ENCODE measurements at regions not wholly inside any gene's neighbourhood (a gene's known extent, or its start where the extent isn't known, plus 50 kb on each side); places are given as distances from the start of the nearest gene placed in this dataset.

- H3K4me2 ChIP-seq (ENCODE audit: insufficient read depth, insufficient read length, low read length), result no peak overlapping the region
- H3K4me1 Mint-ChIP-seq, result peaks cover 10% of the 10 kb centered on the region in 2 experiments
- no peak overlapping the region for H3K56ac ChIP-seq (ENCODE audit: insufficient read length, low read depth, low read length)
- H3K4ac ChIP-seq (ENCODE audit: low read depth, low read length), result no peak overlapping the region
- H2BK20ac ChIP-seq (ENCODE audit: low read depth, low read length, poor library complexity, severe bottlenecking), result no peak overlapping the region
- H3K27ac Mint-ChIP-seq, result no peak overlapping the region
- no peak overlapping the region for H3K23ac ChIP-seq (ENCODE audit: insufficient read length, low read depth, low read length)
- H3K9me3 Mint-ChIP-seq, result peaks cover 37 to 39% of the 10 kb centered on the region in 2 experiments
- no peak overlapping the region for H3K9ac ChIP-seq (ENCODE audit: extremely low read depth, insufficient read length, low read length)
- H4K20me1 ChIP-seq (ENCODE audit: control insufficient read depth, insufficient read depth, insufficient read length), result no peaks in the 10 kb centered on the region
- no peak overlapping the region for H4K8ac ChIP-seq (replicated peaks; ENCODE audit: insufficient read length, low read depth, low read length)
- no peaks in the 10 kb centered on the region for H3K79me1 ChIP-seq (ENCODE audit: insufficient read depth, low read depth, low read length, poor library complexity, severe bottlenecking)
- H3K27me3 ChIP-seq (ENCODE audit: insufficient read depth, low read length), result no peaks in the 10 kb centered on the region
- H3K14ac ChIP-seq (ENCODE audit: insufficient read depth, low read length), result no peak overlapping the region
- no peak overlapping the region for H2BK12ac ChIP-seq (ENCODE audit: insufficient read length, low read depth, low read length)
- no peak overlapping the region for H2BK15ac ChIP-seq (ENCODE audit: low read depth, low read length)
- no peak overlapping the region for H3K18ac ChIP-seq (ENCODE audit: insufficient read length, low read depth, low read length)
- H3K4me3 Mint-ChIP-seq, result no peak overlapping the region
- no peak overlapping the region for H4K91ac ChIP-seq (ENCODE audit: insufficient read length, low read depth, low read length)
- H2BK120ac ChIP-seq (ENCODE audit: low read depth, low read length, poor library complexity, severe bottlenecking), result no peak overlapping the region
- no peaks in the 10 kb centered on the region for H3K23me2 ChIP-seq (ENCODE audit: insufficient read length, low read depth, low read length, poor library complexity, severe bottlenecking)
- H3K27me3 Mint-ChIP-seq (ENCODE audit: low read depth), result peaks cover 25% of the 10 kb centered on the region
- H2BK5ac ChIP-seq (ENCODE audit: insufficient read length, low read length), result no peak overlapping the region
- TF ChIP-seq, protein P1, sequence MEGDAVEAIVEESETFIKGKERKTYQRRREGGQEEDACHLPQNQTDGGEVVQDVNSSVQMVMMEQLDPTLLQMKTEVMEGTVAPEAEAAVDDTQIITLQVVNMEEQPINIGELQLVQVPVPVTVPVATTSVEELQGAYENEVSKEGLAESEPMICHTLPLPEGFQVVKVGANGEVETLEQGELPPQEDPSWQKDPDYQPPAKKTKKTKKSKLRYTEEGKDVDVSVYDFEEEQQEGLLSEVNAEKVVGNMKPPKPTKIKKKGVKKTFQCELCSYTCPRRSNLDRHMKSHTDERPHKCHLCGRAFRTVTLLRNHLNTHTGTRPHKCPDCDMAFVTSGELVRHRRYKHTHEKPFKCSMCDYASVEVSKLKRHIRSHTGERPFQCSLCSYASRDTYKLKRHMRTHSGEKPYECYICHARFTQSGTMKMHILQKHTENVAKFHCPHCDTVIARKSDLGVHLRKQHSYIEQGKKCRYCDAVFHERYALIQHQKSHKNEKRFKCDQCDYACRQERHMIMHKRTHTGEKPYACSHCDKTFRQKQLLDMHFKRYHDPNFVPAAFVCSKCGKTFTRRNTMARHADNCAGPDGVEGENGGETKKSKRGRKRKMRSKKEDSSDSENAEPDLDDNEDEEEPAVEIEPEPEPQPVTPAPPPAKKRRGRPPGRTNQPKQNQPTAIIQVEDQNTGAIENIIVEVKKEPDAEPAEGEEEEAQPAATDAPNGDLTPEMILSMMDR (conservative IDR thresholded peaks at IDR 0.05), result no peak
- H2AK5ac ChIP-seq (ENCODE audit: insufficient read length, low read length), result no peak overlapping the region
- H3K36me3 Mint-ChIP-seq (ENCODE audit: insufficient read depth in 1 of 3, low read depth in 3 of 3), result peaks cover 10 to 30% (median 23%) of the 10 kb centered on the region in 3 experiments
- H3K4me1 ChIP-seq (ENCODE audit: insufficient read depth, low read length), result no peaks in the 10 kb centered on the region
- no peak overlapping the region for H2AFZ ChIP-seq (ENCODE audit: low read length)
- H4K5ac ChIP-seq (ENCODE audit: insufficient read length, low read depth, low read length), result no peak overlapping the region
- H3K9me3 ChIP-seq (ENCODE audit: control insufficient read depth, low read depth, low read length), result peaks cover 25% of the 10 kb centered on the region
- H3K27ac ChIP-seq (ENCODE audit: insufficient read length, low read depth, low read length), result no peak overlapping the region
- no CpG with 5 or more reads among the region's 9 CpGs for WGBS (ENCODE audit: extremely low coverage, insufficient read length, low lambda C conversion rate)
- H3T11ph ChIP-seq (ENCODE audit: low read length), result no peak overlapping the region
- DNase-seq, result no peak
- no peaks in the 10 kb centered on the region for H3K79me2 ChIP-seq (ENCODE audit: insufficient read depth, low read length)
These were observed 75.0 kb upstream of the SLC24A4 start for GRCh38 chr14:92247947-92248346.

All from H9 (cell line).